ENCODE measurements at regions not wholly inside any gene's neighbourhood (a gene's known extent, or its start where the extent isn't known, plus 50 kb on each side); places are given as distances from the start of the nearest gene placed in this dataset.
A peak's percentile ranks its signal among the peaks of the same experiment; 100 is the strongest.

DNA sequence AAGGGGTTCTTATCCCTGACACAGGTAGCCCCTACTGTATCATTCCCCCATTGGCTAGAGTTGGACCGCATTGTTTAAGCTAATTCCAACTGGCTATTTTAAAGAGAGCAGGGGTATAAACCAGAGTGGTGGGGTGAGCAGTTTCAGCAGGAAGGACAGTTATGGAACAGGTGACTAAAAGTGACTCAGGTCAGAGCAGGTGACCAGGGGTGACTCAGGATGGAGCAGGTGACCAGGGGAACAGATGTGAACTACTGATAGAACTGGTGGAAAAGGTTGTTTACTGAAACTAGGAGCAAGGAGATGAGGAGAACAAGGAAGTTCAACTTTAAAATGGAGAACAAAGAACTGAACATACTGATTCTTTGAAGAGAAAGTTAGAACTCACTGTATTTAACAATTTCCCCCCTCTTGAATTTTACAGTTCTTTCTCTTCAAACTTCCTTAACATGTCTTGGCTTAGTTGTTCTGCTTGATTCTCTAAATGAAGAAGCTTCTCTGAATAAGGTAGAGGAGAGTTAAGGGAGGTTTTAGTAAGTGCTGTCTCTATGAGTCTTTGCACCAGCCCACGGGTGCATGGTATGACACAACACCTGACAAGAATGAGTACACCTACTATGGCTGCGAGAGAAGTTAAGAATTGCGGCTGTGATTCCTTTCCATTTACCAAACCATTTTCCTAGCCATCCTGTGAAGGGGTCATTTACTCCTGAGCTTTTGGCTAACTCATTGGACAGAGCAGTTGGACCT lies 83.4 kb upstream of the WNT7A start:
- DNase-seq (ENCODE audit: low read depth in 4 of 4, low spot score in 2 of 4), result no peak

- no peak for DNase-seq (ENCODE audit: low read depth in 4 of 4, low spot score in 2 of 4)
Measured at GRCh38 chr3:13954741-13955483, 75.0 kb upstream of the WNT7A start.

DNA sequence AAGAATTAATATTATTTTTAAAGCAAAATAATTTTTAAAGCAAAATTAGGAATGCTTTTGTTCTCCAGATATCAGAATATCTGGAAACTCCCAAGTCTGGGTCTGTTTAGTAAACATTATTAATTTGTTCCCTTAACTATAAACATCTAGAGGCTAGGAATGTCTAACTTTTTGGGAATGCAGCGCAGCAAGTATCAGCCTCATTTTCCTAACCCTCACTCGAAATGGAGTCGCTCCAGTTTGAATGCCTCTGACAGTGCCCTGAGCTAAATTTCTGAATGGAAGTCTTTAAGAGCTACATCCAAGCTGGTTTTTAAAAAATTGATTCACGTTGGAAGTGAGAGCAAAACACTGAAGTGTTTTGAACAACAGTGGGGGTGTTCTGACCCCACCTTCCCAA lies 74.4 kb upstream of the WNT7A start:
- no peak for DNase-seq (ENCODE audit: low read depth in 4 of 4, low spot score in 2 of 4)

- DNase-seq (ENCODE audit: low read depth in 4 of 4, low spot score in 2 of 4), result no peak
Measured at GRCh38 chr3:13951184-13951583, 71.3 kb upstream of the WNT7A start.

GRCh38 chr3:13950042-13950441 lies 70.2 kb upstream of the WNT7A start:
- DNase-seq (ENCODE audit: low read depth in 4 of 4, low spot score in 2 of 4), result no peak

DNA sequence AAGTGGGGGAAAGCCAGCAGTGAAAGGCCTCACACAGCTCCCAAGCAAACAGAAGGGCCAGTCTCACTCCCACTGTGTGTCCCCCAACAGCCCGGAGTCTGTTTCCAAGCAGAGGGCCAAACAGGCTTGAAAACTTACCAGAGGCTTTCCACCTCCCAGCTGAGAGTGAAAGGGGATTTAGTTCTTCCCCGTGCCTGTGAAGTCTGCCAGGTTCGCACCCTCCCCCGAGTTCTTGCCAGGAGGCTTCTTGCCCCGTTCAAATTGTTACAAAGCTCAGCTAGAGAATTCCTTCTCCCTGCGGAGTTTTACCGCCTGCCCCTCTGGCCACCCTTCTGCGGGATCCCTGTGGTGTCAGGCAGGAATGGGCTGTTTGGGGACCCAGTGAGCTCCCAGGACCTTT lies 68.0 kb upstream of the WNT7A start:
- no peak for DNase-seq (ENCODE audit: low read depth in 4 of 4, low spot score in 2 of 4)

- no peak for DNase-seq (ENCODE audit: low read depth in 4 of 4, low spot score in 2 of 4)
Measured at GRCh38 chr3:13939206-13939605, 59.3 kb upstream of the WNT7A start.

DNA sequence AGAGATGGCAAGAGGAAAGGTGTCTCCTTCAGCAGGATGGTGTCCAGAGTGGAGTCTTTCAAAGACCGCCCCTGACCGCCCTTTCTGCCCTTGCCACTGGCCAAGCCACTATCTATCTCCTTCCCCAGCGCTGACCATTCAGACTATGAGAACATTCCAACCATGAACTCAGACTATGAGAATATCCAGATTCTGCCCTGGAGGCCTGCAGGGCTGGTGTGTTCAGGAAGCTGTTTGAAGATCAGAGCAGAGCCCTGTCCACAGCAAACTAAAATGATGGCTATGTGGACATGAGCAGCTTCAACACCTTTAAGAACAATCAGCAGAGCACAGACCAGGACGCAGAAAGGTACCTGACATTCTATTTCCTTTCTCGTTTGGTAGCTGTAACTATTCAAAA lies 57.3 kb upstream of the WNT7A start:
- DNase-seq (ENCODE audit: low read depth in 4 of 4, low spot score in 2 of 4), result no peak

GRCh38 chr3:13935494-13936094 lies 55.7 kb upstream of the WNT7A start:
- DNase-seq (ENCODE audit: low read depth in 4 of 4, low spot score in 2 of 4), result no peak

DNA sequence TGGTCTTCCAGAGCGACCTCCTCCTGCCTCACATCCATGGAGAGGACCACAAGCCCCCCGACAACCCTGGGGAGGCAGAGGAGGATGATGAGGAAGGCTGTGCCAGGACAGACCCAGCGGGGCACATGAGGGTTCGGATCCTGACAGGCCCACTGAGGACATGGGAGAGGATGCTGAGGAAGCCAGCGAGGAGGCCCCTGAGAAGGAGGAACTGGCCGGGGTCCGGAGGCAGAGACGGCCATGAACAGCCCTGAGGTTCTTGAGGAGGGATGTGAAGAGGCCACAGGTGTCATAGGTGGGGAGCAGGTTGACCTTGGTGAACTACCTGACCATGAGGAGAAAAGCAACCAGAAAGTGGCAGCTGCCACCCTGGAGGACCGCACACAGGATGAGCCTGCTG lies 54.9 kb upstream of the WNT7A start:
- DNase-seq (ENCODE audit: low read depth in 4 of 4, low spot score in 2 of 4), result no peak

DNA sequence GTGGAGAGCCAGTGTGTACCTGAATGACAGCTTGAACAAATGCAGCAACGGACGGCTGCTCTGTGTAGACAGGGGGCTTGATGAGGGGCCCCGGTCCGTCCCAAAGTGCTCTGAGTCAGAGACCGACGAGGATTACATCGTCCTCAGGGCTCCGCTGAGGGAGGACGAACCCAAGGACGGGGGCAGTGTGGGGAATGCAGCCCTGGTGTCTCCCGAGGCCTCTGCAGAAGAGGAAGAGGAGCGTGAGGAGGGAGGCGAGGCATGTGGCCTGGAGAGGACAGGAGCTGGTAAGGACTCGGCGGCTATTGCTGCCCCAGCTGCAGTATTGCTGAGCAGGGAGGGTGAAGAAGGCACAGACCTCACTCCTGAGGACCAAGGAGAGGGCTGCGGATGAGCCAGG lies 54.4 kb upstream of the WNT7A start:
- DNase-seq (ENCODE audit: low read depth in 4 of 4, low spot score in 2 of 4), result no peak

DNA sequence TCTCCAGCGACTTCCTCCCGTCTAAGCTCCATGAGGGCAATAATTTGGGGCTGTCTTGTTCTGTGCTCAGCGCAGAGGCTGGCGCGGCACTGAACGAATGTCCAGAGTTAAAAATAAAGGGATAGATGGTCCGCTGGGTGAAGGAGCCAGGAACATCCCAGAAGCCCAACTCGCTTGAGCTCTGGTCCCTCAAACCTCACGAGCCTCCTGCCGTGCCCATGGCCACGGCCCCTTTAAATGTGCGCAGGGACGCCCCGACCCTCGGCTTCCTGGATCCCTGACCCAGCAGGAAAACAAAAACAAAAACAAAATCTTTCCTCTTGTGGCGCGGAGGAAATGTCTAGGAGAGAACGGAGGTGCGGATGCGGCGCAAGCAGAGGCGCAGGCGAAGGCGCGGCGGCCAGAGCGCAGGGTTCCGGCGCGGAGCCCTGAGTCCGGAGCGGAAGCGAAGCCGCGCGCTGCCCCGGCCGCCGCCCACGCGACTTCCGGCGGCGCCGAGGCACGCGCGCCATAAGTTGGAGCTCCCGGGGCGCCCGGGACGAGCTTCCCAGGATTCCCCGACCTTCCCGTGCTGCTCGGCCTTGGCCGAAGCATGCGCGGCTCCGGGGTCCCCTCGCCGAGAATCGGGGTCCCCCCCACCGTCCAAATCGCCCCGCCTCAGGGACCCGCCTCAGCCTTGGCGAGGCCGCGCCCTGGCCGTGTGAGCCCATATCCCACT lies 52.9 kb upstream of the WNT7A start:
- DNase-seq (ENCODE audit: low read depth in 4 of 4, low spot score in 2 of 4), result peak in 1 of 4 donors; percentile 18

- no peak for DNase-seq (ENCODE audit: low read depth in 4 of 4, low spot score in 2 of 4)
Measured at GRCh38 chr3:13931172-13931571, 51.3 kb upstream of the WNT7A start.

Data from left renal cortex interstitium (tissue), 4 donors.